ENCODE measurements at regions not wholly inside any gene's neighbourhood (a gene's known extent, or its start where the extent isn't known, plus 50 kb on each side); places are given as distances from the start of the nearest gene placed in this dataset.

DNA sequence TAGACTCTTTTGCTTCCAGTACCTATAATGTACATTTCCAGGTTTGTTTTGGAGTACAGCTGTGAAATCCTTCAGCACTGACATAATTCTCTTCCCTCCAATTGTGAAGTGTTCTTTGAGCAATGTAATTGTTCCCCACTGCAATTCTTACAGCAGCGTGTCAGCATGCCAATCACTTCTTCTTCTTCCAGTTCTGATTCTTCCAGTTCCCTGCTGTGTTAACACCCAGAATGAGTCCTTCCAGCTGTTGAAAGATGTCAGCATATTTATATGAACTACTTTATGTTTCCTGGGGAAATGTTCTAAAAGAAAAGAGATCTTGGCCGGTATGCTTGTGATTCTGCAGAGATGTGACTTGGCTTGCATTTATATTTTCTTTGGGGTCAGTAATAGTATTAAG, 213.9 kb downstream of the UNC5CL start:
- TF ChIP-seq, protein P1, sequence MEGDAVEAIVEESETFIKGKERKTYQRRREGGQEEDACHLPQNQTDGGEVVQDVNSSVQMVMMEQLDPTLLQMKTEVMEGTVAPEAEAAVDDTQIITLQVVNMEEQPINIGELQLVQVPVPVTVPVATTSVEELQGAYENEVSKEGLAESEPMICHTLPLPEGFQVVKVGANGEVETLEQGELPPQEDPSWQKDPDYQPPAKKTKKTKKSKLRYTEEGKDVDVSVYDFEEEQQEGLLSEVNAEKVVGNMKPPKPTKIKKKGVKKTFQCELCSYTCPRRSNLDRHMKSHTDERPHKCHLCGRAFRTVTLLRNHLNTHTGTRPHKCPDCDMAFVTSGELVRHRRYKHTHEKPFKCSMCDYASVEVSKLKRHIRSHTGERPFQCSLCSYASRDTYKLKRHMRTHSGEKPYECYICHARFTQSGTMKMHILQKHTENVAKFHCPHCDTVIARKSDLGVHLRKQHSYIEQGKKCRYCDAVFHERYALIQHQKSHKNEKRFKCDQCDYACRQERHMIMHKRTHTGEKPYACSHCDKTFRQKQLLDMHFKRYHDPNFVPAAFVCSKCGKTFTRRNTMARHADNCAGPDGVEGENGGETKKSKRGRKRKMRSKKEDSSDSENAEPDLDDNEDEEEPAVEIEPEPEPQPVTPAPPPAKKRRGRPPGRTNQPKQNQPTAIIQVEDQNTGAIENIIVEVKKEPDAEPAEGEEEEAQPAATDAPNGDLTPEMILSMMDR (IDR thresholded peaks at IDR 0.05): no peak
- TF ChIP-seq SP1 (CRISPR knock-in tag; conservative IDR thresholded peaks at IDR 0.05) (no peak), CREM (CRISPR knock-in tag; IDR thresholded peaks at IDR 0.05) (no peak), TEAD1 (CRISPR knock-in tag; IDR thresholded peaks at IDR 0.05) (no peak), CREB1 (CRISPR knock-in tag; IDR thresholded peaks at IDR 0.05) (no peak), ZNF232 (CRISPR knock-in tag; IDR thresholded peaks at IDR 0.05) (no peak), SMAD4 (CRISPR knock-in tag; IDR thresholded peaks at IDR 0.05) (no peak), ETV6 (CRISPR knock-in tag; IDR thresholded peaks at IDR 0.05) (no peak), OVOL2 (CRISPR knock-in tag; IDR thresholded peaks at IDR 0.05; ENCODE audit: borderline replicate concordance) (no peak), KAT7 (CRISPR knock-in tag; IDR thresholded peaks at IDR 0.05; ENCODE audit: borderline replicate concordance) (no peak)
- TF ChIP-seq, protein P2, sequence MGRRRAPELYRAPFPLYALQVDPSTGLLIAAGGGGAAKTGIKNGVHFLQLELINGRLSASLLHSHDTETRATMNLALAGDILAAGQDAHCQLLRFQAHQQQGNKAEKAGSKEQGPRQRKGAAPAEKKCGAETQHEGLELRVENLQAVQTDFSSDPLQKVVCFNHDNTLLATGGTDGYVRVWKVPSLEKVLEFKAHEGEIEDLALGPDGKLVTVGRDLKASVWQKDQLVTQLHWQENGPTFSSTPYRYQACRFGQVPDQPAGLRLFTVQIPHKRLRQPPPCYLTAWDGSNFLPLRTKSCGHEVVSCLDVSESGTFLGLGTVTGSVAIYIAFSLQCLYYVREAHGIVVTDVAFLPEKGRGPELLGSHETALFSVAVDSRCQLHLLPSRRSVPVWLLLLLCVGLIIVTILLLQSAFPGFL (CRISPR knock-in tag; IDR thresholded peaks at IDR 0.05; ENCODE audit: borderline replicate concordance): no peak
- TF ChIP-seq, protein P3, sequence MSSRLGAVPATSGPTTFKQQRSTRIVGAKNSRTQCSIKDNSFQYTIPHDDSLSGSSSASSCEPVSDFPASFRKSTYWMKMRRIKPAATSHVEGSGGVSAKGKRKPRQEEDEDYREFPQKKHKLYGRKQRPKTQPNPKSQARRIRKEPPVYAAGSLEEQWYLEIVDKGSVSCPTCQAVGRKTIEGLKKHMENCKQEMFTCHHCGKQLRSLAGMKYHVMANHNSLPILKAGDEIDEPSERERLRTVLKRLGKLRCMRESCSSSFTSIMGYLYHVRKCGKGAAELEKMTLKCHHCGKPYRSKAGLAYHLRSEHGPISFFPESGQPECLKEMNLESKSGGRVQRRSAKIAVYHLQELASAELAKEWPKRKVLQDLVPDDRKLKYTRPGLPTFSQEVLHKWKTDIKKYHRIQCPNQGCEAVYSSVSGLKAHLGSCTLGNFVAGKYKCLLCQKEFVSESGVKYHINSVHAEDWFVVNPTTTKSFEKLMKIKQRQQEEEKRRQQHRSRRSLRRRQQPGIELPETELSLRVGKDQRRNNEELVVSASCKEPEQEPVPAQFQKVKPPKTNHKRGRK (CRISPR knock-in tag; IDR thresholded peaks at IDR 0.05; ENCODE audit: borderline replicate concordance): no peak
- TF ChIP-seq, protein P4, sequence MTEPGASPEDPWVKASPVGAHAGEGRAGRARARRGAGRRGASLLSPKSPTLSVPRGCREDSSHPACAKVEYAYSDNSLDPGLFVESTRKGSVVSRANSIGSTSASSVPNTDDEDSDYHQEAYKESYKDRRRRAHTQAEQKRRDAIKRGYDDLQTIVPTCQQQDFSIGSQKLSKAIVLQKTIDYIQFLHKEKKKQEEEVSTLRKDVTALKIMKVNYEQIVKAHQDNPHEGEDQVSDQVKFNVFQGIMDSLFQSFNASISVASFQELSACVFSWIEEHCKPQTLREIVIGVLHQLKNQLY (CRISPR knock-in tag; IDR thresholded peaks at IDR 0.05): no peak
- TF ChIP-seq, protein P5, sequence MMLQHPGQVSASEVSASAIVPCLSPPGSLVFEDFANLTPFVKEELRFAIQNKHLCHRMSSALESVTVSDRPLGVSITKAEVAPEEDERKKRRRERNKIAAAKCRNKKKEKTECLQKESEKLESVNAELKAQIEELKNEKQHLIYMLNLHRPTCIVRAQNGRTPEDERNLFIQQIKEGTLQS (CRISPR knock-in tag; conservative IDR thresholded peaks at IDR 0.05): no peak
